Endodermal cell (in vitro differentiated cells): ENCODE measurements at regions not wholly inside any gene's neighbourhood (a gene's known extent, or its start where the extent isn't known, plus 50 kb on each side); places are given as distances from the start of the nearest gene placed in this dataset.

Experiments
- DNase-seq: peaks from one replicate; pipeline ENCODE4 v3.0.0-alpha.2; 2017
- H3K27ac ChIP-seq: 2 replicates; pipeline ENCODE4 v1.5.1; 2013; ENCODE audit warnings: mild to moderate bottlenecking, low read depth, low read length, moderate library complexity
- H3K27me3 ChIP-seq: 2 replicates; pipeline ENCODE4 v1.6.1; 2013; ENCODE audit warnings: mild to moderate bottlenecking, low read length, moderate library complexity; ENCODE audit not compliant: insufficient read depth, control insufficient read depth, poor library complexity, severe bottlenecking
- H3K36me3 ChIP-seq: 2 replicates; pipeline ENCODE4 v1.7.0; 2013; ENCODE audit warnings: mild to moderate bottlenecking, low read length, moderate library complexity; ENCODE audit not compliant: control insufficient read depth, insufficient read depth
- H3K4me1 ChIP-seq: one replicate; pipeline ENCODE4 v1.7.0; 2013; ENCODE audit warnings: low read length; ENCODE audit not compliant: control insufficient read depth, insufficient read depth
- H3K4me3 ChIP-seq: 2 replicates; pipeline ENCODE4 v1.5.1; 2013; ENCODE audit warnings: mild to moderate bottlenecking, low read length, moderate library complexity
- H3K9ac ChIP-seq: 2 replicates; pipeline ENCODE4 v1.6.1; 2013; ENCODE audit warnings: mild to moderate bottlenecking, low read length, moderate library complexity; ENCODE audit not compliant: poor library complexity, severe bottlenecking; ENCODE audit errors: extremely low read depth
- H3K9me3 ChIP-seq: 2 replicates; pipeline ENCODE4 v1.6.1; 2013; ENCODE audit warnings: mild to moderate bottlenecking, low read length, moderate library complexity; ENCODE audit not compliant: control insufficient read depth
- H3K27ac Mint-ChIP-seq: 2 replicates; pipeline ENCODE4 v1.8.0; 2020; ENCODE audit warnings: mixed read lengths
- H3K27me3 Mint-ChIP-seq: 2 replicates; pipeline ENCODE4 v1.8.0; 2021; ENCODE audit warnings: mild to moderate bottlenecking, mixed read lengths; ENCODE audit not compliant: insufficient read depth
- H3K36me3 Mint-ChIP-seq: 2 replicates; pipeline ENCODE4 v1.8.0; 2020; ENCODE audit warnings: low read depth, mixed read lengths
- H3K4me1 Mint-ChIP-seq: 2 replicates; pipeline ENCODE4 v1.8.0; 2020; ENCODE audit warnings: mixed read lengths
- H3K4me3 Mint-ChIP-seq: 2 replicates; pipeline ENCODE4 v1.8.0; 2020; ENCODE audit warnings: mild to moderate bottlenecking, moderate library complexity, mixed read lengths
- H3K9me3 Mint-ChIP-seq: 2 replicates; pipeline ENCODE4 v1.8.0; 2020; ENCODE audit warnings: mild to moderate bottlenecking, mixed read lengths
- WGBS, 2 experiments: methylation state at CpG; one replicate each; pipeline versions ENCODE4 v1.1.5 to v1.1.7; 2013; ENCODE audit warnings: missing lambda C conversion rate in 2 of 2, mixed read lengths in 1 of 2; ENCODE audit not compliant: insufficient coverage in 1 of 2, insufficient read length in 1 of 2; 5-methylcytosine and 5-hydroxymethylcytosine counted together
- TF ChIP-seq, protein P1 (sequence below): fragments of 200-600 bp; sonication (generic); conservative IDR thresholded peaks from 2 replicates; pipeline ENCODE4 v1.5.0; 2021; ENCODE audit warnings: antibody characterized with exemption, mild to moderate bottlenecking

DNA sequence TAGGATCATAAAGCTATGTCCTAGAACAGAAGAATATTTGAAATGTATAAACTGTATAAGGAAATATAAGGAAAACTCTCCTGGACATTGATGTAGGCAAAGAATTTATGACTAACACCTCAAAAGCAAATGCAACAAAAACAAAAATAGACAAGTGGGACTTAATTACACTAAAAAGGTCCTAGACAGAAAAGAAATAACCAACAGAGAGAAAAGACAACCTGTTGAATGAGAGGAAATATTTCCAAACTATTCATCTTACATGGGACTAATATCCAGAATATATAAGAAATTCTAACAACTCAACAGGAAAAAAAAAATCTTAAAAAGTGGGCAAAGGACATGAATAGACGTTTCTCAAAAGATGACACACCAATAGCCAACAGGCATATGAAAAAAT, 54.4 kb upstream of the PRDX4 start:
- DNase-seq, result no peak
- Mint-ChIP-seq H3K36me3 (no peaks in the 10 kb centered on the region), H3K9me3 (no peaks in the 10 kb centered on the region), H3K27ac (no peak overlapping the region), H3K4me3 (no peak overlapping the region), H3K4me1 (peaks cover 5% of the 10 kb centered on the region), H3K27me3 (no peaks in the 10 kb centered on the region)
- TF ChIP-seq, protein P1, sequence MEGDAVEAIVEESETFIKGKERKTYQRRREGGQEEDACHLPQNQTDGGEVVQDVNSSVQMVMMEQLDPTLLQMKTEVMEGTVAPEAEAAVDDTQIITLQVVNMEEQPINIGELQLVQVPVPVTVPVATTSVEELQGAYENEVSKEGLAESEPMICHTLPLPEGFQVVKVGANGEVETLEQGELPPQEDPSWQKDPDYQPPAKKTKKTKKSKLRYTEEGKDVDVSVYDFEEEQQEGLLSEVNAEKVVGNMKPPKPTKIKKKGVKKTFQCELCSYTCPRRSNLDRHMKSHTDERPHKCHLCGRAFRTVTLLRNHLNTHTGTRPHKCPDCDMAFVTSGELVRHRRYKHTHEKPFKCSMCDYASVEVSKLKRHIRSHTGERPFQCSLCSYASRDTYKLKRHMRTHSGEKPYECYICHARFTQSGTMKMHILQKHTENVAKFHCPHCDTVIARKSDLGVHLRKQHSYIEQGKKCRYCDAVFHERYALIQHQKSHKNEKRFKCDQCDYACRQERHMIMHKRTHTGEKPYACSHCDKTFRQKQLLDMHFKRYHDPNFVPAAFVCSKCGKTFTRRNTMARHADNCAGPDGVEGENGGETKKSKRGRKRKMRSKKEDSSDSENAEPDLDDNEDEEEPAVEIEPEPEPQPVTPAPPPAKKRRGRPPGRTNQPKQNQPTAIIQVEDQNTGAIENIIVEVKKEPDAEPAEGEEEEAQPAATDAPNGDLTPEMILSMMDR, result no peak
- 88% methylated on average over 1 of the region's 1 CpG; no CpG with 5 or more reads in 1 of the 2 experiments for WGBS, 2 experiments
- H3K27me3 ChIP-seq, result no peaks in the 10 kb centered on the region
- no peaks in the 10 kb centered on the region for H3K36me3 ChIP-seq
- H3K9ac ChIP-seq, result no peak overlapping the region
- H3K9me3 ChIP-seq, result no peaks in the 10 kb centered on the region
- H3K4me1 ChIP-seq, result no peaks in the 10 kb centered on the region
- H3K4me3 ChIP-seq, result no peak overlapping the region
- no peak overlapping the region for H3K27ac ChIP-seq

DNA sequence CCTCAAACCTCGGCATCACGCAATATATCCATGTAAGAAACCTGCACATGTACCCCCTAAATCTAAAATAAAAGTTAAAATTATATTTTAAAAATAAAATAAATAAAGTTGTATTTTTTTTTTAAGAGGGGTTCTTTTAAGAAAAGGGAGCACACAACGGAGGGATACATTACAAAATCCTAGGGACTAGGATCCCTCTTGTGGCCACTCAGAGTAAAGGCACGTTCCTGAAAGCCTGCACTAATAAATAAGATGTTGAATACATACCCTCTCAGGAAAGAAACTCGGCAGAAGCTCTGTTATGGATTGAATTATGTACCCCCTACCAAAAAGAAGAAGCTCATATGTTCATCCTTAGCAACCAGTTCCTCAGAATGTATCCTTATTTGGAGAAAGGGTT, 50.9 kb upstream of the PRDX4 start:
- no peak for DNase-seq
- no peaks in the 10 kb centered on the region for H3K9me3 Mint-ChIP-seq
- no peaks in the 10 kb centered on the region for H3K36me3 ChIP-seq
- no peaks in the 10 kb centered on the region for H3K9me3 ChIP-seq
- no peaks in the 10 kb centered on the region for H3K27me3 Mint-ChIP-seq
- H3K4me3 ChIP-seq, result no peak overlapping the region
- WGBS, 2 experiments, result 15% methylated on average over 2 of the region's 5 CpGs; no CpG with 5 or more reads in 1 of the 2 experiments
- no peak overlapping the region for H3K4me3 Mint-ChIP-seq
- no peak overlapping the region for H3K27ac ChIP-seq
- no peaks in the 10 kb centered on the region for H3K4me1 Mint-ChIP-seq
- H3K27ac Mint-ChIP-seq, result no peak overlapping the region
- H3K9ac ChIP-seq, result no peak overlapping the region
- no peaks in the 10 kb centered on the region for H3K4me1 ChIP-seq
- no peaks in the 10 kb centered on the region for H3K27me3 ChIP-seq
- no peaks in the 10 kb centered on the region for H3K36me3 Mint-ChIP-seq
- TF ChIP-seq, protein P1, result peak; percentile 88
